Muscle layer of duodenum (tissue), 2 donors: ENCODE measurements at regions not wholly inside any gene's neighbourhood (a gene's known extent, or its start where the extent isn't known, plus 50 kb on each side); places are given as distances from the start of the nearest gene placed in this dataset.

Experiments used
- H3K27ac ChIP-seq: one replicate; pipeline ENCODE4 v1.7.0; 2013; ENCODE audit warnings: mild to moderate bottlenecking, low read length
- H3K27me3 ChIP-seq: one replicate; pipeline ENCODE4 v1.7.0; 2013; ENCODE audit warnings: low read depth, mild to moderate bottlenecking, control low read depth, low read length
- H3K36me3 ChIP-seq, 2 donors: one replicate each; pipeline ENCODE4 v1.7.0; 2013; ENCODE audit warnings: low read length in 2 of 2, control low read depth in 1 of 2, mild to moderate bottlenecking in 1 of 2; ENCODE audit not compliant: insufficient read depth in 2 of 2, control insufficient read depth in 1 of 2
- H3K4me1 ChIP-seq, 2 donors: one replicate each; pipeline ENCODE4 v1.7.0; 2013; ENCODE audit warnings: low read length in 2 of 2, mild to moderate bottlenecking in 2 of 2, control low read depth in 1 of 2, moderate library complexity in 1 of 2; ENCODE audit not compliant: insufficient read depth in 2 of 2, control insufficient read depth in 1 of 2
- H3K4me3 ChIP-seq, 2 donors: one replicate each; pipeline ENCODE4 v1.7.0; 2013; ENCODE audit warnings: low read length in 2 of 2, low read depth in 1 of 2, mild to moderate bottlenecking in 1 of 2
- H3K9me3 ChIP-seq, 2 donors: one replicate each; pipeline ENCODE4 v1.7.0; 2013; ENCODE audit warnings: low read length in 2 of 2, control low read depth in 1 of 2, mild to moderate bottlenecking in 1 of 2; ENCODE audit not compliant: control insufficient read depth in 1 of 2
- donor health status: healthy.

GRCh38 chr11:122235615-122236014 lies 119.6 kb upstream of the BLID start:
- no peaks in the 10 kb centered on the region for H3K36me3 ChIP-seq
- H3K4me1 ChIP-seq, result no peaks in the 10 kb centered on the region
- H3K4me3 ChIP-seq, result no peak overlapping the region
- no peaks in the 10 kb centered on the region for H3K27me3 ChIP-seq
- H3K27ac ChIP-seq, result no peak overlapping the region
- no peaks in the 10 kb centered on the region for H3K9me3 ChIP-seq

GRCh38 chr11:122234780-122235179 lies 118.8 kb upstream of the BLID start:
- H3K36me3 ChIP-seq, result no peaks in the 10 kb centered on the region
- H3K4me3 ChIP-seq, result no peak overlapping the region
- H3K27ac ChIP-seq, result no peak overlapping the region
- H3K4me1 ChIP-seq, result no peaks in the 10 kb centered on the region
- H3K9me3 ChIP-seq, result no peaks in the 10 kb centered on the region
- H3K27me3 ChIP-seq, result no peaks in the 10 kb centered on the region

DNA sequence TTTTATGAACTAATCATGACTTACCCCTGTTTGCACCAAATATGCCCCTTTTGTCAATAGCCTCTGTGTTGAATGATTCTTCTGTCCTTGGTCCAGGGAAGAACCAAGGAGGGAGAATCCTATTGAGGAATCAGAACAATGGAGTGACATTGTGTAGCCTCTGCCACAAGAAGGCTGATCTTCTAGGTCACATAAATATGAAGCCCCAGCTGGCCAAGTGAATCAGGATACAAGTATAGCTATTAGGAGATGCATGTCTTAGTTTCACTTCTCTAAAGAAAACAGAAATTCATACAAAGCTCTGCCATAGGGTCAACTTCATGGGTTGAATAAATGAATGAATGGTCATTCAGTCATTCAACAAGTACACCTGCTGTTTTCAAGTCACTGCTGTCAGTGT lies 118.2 kb upstream of the BLID start:
- Histone ChIP-seq H3K9me3 (no peaks in the 10 kb centered on the region), H3K27ac (no peak overlapping the region), H3K4me1 (peaks cover 0 to 2% of the 10 kb centered on the region in 2 donors), H3K4me3 (no peak overlapping the region), H3K27me3 (no peaks in the 10 kb centered on the region), H3K36me3 (no peaks in the 10 kb centered on the region)

- Histone ChIP-seq H3K4me1 (peaks cover 0 to 2% of the 10 kb centered on the region in 2 donors), H3K9me3 (no peaks in the 10 kb centered on the region), H3K27ac (no peak overlapping the region), H3K4me3 (no peak overlapping the region), H3K27me3 (no peaks in the 10 kb centered on the region), H3K36me3 (no peaks in the 10 kb centered on the region)
These were observed 117.0 kb upstream of the BLID start for GRCh38 chr11:122232985-122233384.

DNA sequence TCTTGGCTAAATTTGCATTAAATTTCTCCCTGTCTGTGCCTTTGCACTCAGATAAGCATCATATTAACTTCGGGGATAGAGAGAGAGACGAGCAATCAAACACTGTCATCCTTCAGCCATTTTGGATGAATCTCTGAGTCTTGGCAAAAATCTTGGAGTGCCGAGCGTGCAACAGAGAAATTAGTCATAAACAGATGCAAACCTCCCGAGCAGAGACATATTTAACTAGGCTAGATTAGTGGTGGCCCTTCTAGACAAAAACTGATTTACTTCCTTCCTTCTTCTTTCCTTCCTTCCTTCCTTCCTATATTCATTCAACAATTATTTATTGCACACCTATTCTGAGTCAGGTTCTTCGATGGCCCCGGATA lies 114.4 kb upstream of the BLID start:
- no peaks in the 10 kb centered on the region for H3K36me3 ChIP-seq
- H3K4me3 ChIP-seq, result no peak overlapping the region
- no peak overlapping the region for H3K27ac ChIP-seq
- peaks cover 0 to 2% of the 10 kb centered on the region in 2 donors for H3K4me1 ChIP-seq
- H3K9me3 ChIP-seq, result no peaks in the 10 kb centered on the region
- H3K27me3 ChIP-seq, result no peaks in the 10 kb centered on the region

DNA sequence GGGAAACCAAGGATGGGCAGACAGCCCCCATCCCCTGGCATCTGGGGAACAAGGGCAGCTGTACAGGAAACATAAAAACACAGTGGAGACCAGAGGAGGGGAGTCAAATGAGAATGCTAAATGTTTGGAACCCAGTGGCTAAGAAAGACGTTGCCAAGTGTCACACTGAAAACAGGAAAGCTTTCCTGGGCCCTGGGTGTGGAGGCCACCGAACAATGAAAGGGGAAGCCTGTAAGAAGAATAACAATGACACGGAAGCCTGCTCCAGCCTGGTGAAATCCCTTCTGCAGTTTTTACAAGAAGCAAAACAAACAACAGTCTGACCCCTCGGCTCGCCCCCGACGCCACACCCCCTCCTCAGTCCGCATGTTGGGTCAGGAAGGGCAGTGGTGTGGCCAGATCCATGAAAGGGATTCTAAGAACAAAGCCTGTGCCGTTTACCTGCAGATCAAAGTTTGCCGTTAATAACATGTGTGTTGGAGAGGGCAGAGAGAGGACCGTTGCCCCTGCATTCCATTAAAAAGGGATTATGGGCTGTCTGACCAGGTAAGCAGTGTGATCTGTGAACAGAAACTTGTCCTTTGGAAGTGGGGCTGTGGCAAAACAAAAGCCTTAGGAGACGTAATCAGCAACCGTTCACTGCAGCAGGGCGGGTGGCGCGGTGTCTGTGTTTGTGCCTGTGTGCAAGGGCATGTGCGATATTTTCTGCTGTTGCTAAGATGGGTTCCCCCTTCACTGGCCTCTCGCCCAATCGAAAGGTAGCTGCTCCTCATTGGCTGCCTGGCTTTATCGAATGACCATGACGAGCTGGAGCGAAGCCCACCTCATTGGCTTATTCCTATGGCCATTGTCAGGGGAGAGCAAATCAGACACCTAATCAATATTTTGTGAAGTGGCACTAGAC lies 113.7 kb upstream of the BLID start:
- Histone ChIP-seq H3K36me3 (no peaks in the 10 kb centered on the region), H3K4me1 (peaks cover 0 to 2% of the 10 kb centered on the region in 2 donors), H3K27me3 (no peaks in the 10 kb centered on the region), H3K4me3 (no peak overlapping the region), H3K9me3 (no peaks in the 10 kb centered on the region), H3K27ac (no peak overlapping the region)

DNA sequence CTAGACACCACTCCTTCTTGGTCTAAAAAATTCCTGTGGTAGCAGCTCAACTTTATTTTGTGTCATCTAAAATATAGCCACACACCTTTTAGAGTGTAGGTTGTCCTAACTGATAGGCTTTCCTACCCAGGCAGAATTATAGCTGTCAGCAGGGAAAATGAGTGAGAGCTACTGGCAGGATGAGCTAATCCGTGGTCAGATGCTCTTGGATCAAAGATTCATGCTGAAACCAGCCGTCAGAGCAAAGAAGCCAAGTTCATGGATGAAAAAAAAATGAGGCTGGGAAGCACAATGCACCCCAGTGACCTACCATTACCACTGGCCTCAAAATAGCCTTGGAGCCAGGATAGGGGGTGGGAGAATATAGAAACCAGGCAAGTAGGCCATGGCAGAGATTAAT lies 113.1 kb upstream of the BLID start:
- no peak overlapping the region for H3K4me3 ChIP-seq
- H3K36me3 ChIP-seq, result no peaks in the 10 kb centered on the region
- no peaks in the 10 kb centered on the region for H3K9me3 ChIP-seq
- no peak overlapping the region for H3K27ac ChIP-seq
- no peaks in the 10 kb centered on the region for H3K27me3 ChIP-seq
- H3K4me1 ChIP-seq, result peaks cover 0 to 2% of the 10 kb centered on the region in 2 donors

DNA sequence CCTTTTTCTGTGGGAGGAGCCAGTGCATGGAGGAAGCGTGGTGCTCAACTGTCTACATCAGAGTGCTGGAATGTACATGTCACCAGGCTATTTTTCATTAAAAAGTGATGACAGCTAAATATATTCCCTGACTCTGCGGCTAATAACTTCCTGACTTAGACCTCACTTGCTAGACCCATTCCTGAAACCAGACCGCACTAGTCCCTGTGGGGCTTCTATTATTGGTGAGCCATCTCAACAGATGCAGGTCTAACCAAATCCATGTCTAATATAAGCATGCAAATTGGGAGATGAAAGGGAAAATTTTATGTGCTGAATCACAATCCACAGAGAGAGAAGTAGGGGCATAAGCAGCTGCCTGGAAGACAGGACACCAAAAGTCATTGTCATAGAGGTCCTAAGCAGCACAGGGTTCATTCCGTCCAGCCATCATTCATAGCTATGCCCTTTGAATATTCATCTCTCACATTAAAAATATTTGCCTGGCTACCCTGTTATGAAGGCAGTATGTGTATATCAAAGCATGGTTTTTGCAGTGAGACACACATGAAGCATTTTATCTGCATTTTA lies 110.9 kb upstream of the BLID start:
- no peaks in the 10 kb centered on the region for H3K9me3 ChIP-seq
- no peaks in the 10 kb centered on the region for H3K27me3 ChIP-seq
- no peaks in the 10 kb centered on the region for H3K36me3 ChIP-seq
- no peak overlapping the region for H3K4me3 ChIP-seq
- peaks cover 0 to 2% of the 10 kb centered on the region in 2 donors for H3K4me1 ChIP-seq
- H3K27ac ChIP-seq, result no peak overlapping the region

- Histone ChIP-seq H3K9me3 (no peaks in the 10 kb centered on the region), H3K36me3 (no peaks in the 10 kb centered on the region), H3K4me3 (no peak overlapping the region), H3K4me1 (peaks cover 0 to 5% of the 10 kb centered on the region in 2 donors), H3K27me3 (no peaks in the 10 kb centered on the region), H3K27ac (no peak overlapping the region)
These were observed 108.9 kb upstream of the BLID start for GRCh38 chr11:122224867-122225266.

GRCh38 chr11:122220321-122220720 lies 104.3 kb upstream of the BLID start:
- H3K27me3 ChIP-seq, result no peaks in the 10 kb centered on the region
- no peak overlapping the region for H3K4me3 ChIP-seq
- no peaks in the 10 kb centered on the region for H3K36me3 ChIP-seq
- peaks cover 4 to 9% of the 10 kb centered on the region in 2 donors for H3K4me1 ChIP-seq
- H3K27ac ChIP-seq, result no peak overlapping the region
- H3K9me3 ChIP-seq, result no peaks in the 10 kb centered on the region

- H3K9me3 ChIP-seq, result no peaks in the 10 kb centered on the region
- H3K4me1 ChIP-seq, result peaks cover 9 to 15% of the 10 kb centered on the region in 2 donors
- no peaks in the 10 kb centered on the region for H3K36me3 ChIP-seq
- no peak overlapping the region for H3K27ac ChIP-seq
- no peaks in the 10 kb centered on the region for H3K27me3 ChIP-seq
- H3K4me3 ChIP-seq, result no peak overlapping the region
These were observed 103.8 kb upstream of the BLID start for GRCh38 chr11:122219791-122220190.
